HG03460 (cell line): ENCODE measurements at regions not wholly inside any gene's neighbourhood (a gene's known extent, or its start where the extent isn't known, plus 50 kb on each side); places are given as distances from the start of the nearest gene placed in this dataset.
"Not testable (repeated sequence)": the region's sequence is repeated elsewhere in the genome, so short reads cannot be mapped to it uniquely, and the experiment has no call there.

Source experiments
- ATAC-seq: cut with Tn5 transposase; IDR thresholded peaks from one replicate; pipeline ENCODE4 v1.9.1; 2021; ENCODE audit not compliant: unreplicated experiment

- ATAC-seq = no peak
Measured at GRCh38 chr1:221023482-221023881, 144.2 kb downstream of the HLX start.

- ATAC-seq = no peak
Measured at GRCh38 chr1:221025501-221025900, 146.3 kb downstream of the HLX start.

GRCh38 chr1:221025956-221026355 lies 146.7 kb downstream of the HLX start:
- no peak for ATAC-seq

- no peak for ATAC-seq
Measured at GRCh38 chr1:221029981-221030649, 150.9 kb downstream of the HLX start.

GRCh38 chr1:221030990-221031389 lies 151.7 kb downstream of the HLX start:
- ATAC-seq = no peak

- ATAC-seq = no peak
Measured at GRCh38 chr1:221031458-221032203, 152.4 kb downstream of the HLX start.

GRCh38 chr1:221032204-221032585 lies 153.0 kb downstream of the HLX start:
- ATAC-seq = no peak

GRCh38 chr1:221032637-221033280 lies 153.5 kb downstream of the HLX start:
- ATAC-seq = no peak

GRCh38 chr1:221035662-221036153 lies 156.5 kb downstream of the HLX start:
- no peak for ATAC-seq

GRCh38 chr1:221039616-221040015 lies 160.4 kb downstream of the HLX start:
- no peak for ATAC-seq

GRCh38 chr1:221040101-221040500 lies 160.9 kb downstream of the HLX start:
- no peak for ATAC-seq

- no peak for ATAC-seq
Measured at GRCh38 chr1:221040691-221041285, 161.5 kb downstream of the HLX start.

GRCh38 chr1:221044538-221044937 lies 165.3 kb downstream of the HLX start:
- ATAC-seq = no peak

- no peak for ATAC-seq
Measured at GRCh38 chr1:221045151-221045550, 165.9 kb downstream of the HLX start.

GRCh38 chr1:221045842-221046831 lies 166.9 kb downstream of the HLX start:
- peak; percentile 94 for ATAC-seq

- not testable (repeated sequence) for ATAC-seq
Measured at GRCh38 chr1:221051391-221051790, 172.1 kb downstream of the HLX start.

GRCh38 chr1:221053889-221054288 lies 174.6 kb downstream of the HLX start:
- ATAC-seq = no peak

- no peak for ATAC-seq
Measured at GRCh38 chr1:221059506-221059905, 180.3 kb downstream of the HLX start.

- no peak for ATAC-seq
Measured at GRCh38 chr1:221063651-221064050, 184.4 kb downstream of the HLX start.

GRCh38 chr1:221066351-221067001 lies 187.2 kb downstream of the HLX start:
- no peak for ATAC-seq
